Thoracic aorta (tissue), 2 donors: ENCODE measurements at regions not wholly inside any gene's neighbourhood (a gene's known extent, or its start where the extent isn't known, plus 50 kb on each side); places are given as distances from the start of the nearest gene placed in this dataset.

Source experiments
- ATAC-seq: fragments of 150-250 bp; one replicate; pipeline ENCODE4 v1.8.0; 2017; ENCODE audit warnings: low read depth; ENCODE audit not compliant: insufficient number of reproducible peaks, low FRiP score
- DNase-seq: peaks from one replicate; pipeline ENCODE4 v3.0.0-alpha.2; 2020; ENCODE audit warnings: low spot score
- H3K27ac ChIP-seq, 2 donors: fragments of 200-600 bp; sonication (generic); 1 replicate in 1 of 2; 2 replicates in 1 of 2; pipeline ENCODE4 v1.5.1; 2016; ENCODE audit warnings: mild to moderate bottlenecking in 2 of 2, moderate library complexity in 2 of 2
- H3K27me3 ChIP-seq: fragments of 200-600 bp; sonication (generic); replicated peaks from 2 replicates; pipeline ENCODE4 v1.6.0; 2016; ENCODE audit warnings: mild to moderate bottlenecking; ENCODE audit not compliant: insufficient read depth
- H3K36me3 ChIP-seq: fragments of 200-600 bp; sonication (generic); one replicate; pipeline ENCODE4 v1.5.1; 2016
- H3K4me1 ChIP-seq, 2 donors: fragments of 200-600 bp; sonication (generic); 1 replicate in 1 of 2; 2 replicates in 1 of 2; pipeline versions ENCODE4 v1.5.1 to v1.6.0; 2016; ENCODE audit warnings: low read depth in 2 of 2, mild to moderate bottlenecking in 1 of 2; ENCODE audit not compliant: control insufficient read depth in 1 of 2
- H3K4me3 ChIP-seq: fragments of 200-600 bp; sonication (generic); 2 replicates; pipeline ENCODE4 v1.5.1; 2016; ENCODE audit warnings: mild to moderate bottlenecking
- H3K9me3 ChIP-seq: fragments of 200-600 bp; sonication (generic); 2 replicates; pipeline ENCODE4 v1.5.1; 2016
- TF ChIP-seq, protein P1 (sequence below): fragments of 200-600 bp; sonication (generic); IDR thresholded peaks from one replicate; pipeline ENCODE4 v1.5.1; 2019; ENCODE audit warnings: antibody characterized with exemption

- no peaks in the 10 kb centered on the region for H3K27me3 ChIP-seq
- no peaks in the 10 kb centered on the region for H3K9me3 ChIP-seq
- H3K4me3 ChIP-seq: no peak overlapping the region
- TF ChIP-seq, protein P1, sequence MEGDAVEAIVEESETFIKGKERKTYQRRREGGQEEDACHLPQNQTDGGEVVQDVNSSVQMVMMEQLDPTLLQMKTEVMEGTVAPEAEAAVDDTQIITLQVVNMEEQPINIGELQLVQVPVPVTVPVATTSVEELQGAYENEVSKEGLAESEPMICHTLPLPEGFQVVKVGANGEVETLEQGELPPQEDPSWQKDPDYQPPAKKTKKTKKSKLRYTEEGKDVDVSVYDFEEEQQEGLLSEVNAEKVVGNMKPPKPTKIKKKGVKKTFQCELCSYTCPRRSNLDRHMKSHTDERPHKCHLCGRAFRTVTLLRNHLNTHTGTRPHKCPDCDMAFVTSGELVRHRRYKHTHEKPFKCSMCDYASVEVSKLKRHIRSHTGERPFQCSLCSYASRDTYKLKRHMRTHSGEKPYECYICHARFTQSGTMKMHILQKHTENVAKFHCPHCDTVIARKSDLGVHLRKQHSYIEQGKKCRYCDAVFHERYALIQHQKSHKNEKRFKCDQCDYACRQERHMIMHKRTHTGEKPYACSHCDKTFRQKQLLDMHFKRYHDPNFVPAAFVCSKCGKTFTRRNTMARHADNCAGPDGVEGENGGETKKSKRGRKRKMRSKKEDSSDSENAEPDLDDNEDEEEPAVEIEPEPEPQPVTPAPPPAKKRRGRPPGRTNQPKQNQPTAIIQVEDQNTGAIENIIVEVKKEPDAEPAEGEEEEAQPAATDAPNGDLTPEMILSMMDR: no peak
- H3K27ac ChIP-seq: no peak overlapping the region
- H3K4me1 ChIP-seq: peaks cover 0 to 2% of the 10 kb centered on the region in 2 donors
- H3K36me3 ChIP-seq: no peaks in the 10 kb centered on the region
- ATAC-seq (no peak), DNase-seq (no peak)
Observed at GRCh38 chr5:87004101-87004500, 263.6 kb upstream of the RASA1 start.

DNA sequence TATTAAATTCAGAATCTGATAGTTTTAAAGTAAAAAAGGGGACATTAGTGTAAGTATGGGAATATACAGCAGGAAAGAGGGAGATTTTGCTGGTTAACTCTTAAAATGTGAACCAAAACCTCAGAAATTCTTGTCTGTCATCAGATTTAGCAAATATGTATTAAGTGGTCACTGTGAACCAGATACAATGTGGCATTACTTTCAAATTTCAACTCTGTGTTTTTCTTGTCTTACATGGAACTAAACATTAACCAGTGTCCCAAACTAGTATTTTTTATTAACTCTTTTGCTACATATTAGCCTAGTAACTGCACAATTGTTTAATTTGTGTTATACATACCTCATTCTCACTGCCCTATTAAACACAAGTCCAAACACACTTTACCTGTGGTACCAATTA, 259.9 kb upstream of the RASA1 start:
- no peak overlapping the region for H3K4me3 ChIP-seq
- no peaks in the 10 kb centered on the region for H3K27me3 ChIP-seq
- H3K9me3 ChIP-seq: no peaks in the 10 kb centered on the region
- ATAC-seq: no peak
- H3K4me1 ChIP-seq: peaks cover 0 to 4% of the 10 kb centered on the region in 2 donors
- DNase-seq: no peak
- H3K27ac ChIP-seq: no peak overlapping the region
- no peaks in the 10 kb centered on the region for H3K36me3 ChIP-seq
- TF ChIP-seq, protein P1: no peak

DNA sequence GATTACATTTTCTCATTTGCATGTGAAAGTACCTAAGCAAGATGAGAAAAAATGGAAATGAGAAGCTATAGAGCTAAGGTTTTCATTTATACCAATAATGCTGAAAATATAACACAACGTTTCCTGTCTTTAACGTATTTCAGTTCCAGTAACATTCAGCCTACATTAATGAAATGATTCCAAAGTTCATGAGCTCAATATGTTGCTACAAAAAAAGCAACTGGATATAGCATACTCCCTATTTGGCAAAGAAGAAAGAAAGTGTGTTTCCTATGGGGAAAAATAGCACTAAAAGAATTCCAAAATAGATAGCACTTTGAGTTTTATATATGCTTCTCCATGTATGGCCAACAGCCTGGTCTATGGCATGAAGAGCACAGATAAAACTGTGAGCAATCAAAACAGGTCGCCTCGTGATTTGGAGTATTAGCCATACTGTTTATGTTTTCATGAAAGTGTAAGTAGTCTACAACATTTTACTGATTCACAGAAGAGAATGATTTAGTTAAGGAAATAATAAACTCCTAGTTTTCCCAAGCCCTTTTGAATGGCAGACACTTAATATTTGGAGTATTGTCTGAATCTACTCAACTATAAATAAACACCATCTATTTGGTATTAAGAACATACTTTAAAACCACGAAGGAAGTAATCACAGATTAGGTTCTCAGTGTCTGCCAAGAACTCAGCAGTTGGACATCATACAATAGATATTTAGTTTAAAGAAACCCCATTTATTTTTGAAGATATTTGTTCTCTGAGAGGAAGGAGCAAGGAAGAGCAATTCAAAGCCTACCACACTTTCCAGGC, 258.7 kb upstream of the RASA1 start:
- DNase-seq: no peak
- Histone ChIP-seq H3K9me3 (no peaks in the 10 kb centered on the region), H3K27me3 (no peaks in the 10 kb centered on the region), H3K27ac (no peak overlapping the region), H3K4me3 (no peak overlapping the region), H3K36me3 (no peaks in the 10 kb centered on the region), H3K4me1 (peaks cover 0 to 4% of the 10 kb centered on the region in 2 donors)
- TF ChIP-seq, protein P1: no peak
- no peak for ATAC-seq

DNA sequence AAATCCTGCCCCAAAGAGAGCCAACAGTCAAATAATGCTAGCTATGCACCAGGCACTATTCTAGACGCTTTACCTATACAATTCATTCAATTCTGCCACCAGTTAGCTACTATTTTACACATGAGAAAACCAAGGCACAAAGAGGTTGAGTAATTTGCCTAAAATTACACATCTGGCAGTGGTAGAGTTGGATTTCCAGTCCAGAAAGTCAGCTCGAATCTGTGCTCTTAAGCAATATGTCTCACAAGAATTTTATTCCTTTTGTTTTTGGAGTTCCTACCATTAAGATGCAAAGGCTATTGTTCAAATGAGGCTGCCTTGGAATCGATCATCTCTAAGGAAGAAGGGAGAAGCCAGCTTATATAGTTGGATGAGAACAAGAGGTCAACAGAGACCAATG, 256.9 kb upstream of the RASA1 start:
- no peaks in the 10 kb centered on the region for H3K36me3 ChIP-seq
- ATAC-seq: no peak
- no peak for DNase-seq
- no peak overlapping the region for H3K27ac ChIP-seq
- no peak overlapping the region for H3K4me3 ChIP-seq
- H3K9me3 ChIP-seq: no peaks in the 10 kb centered on the region
- TF ChIP-seq, protein P1: no peak
- H3K27me3 ChIP-seq: no peaks in the 10 kb centered on the region
- peaks cover 0 to 4% of the 10 kb centered on the region in 2 donors for H3K4me1 ChIP-seq

DNA sequence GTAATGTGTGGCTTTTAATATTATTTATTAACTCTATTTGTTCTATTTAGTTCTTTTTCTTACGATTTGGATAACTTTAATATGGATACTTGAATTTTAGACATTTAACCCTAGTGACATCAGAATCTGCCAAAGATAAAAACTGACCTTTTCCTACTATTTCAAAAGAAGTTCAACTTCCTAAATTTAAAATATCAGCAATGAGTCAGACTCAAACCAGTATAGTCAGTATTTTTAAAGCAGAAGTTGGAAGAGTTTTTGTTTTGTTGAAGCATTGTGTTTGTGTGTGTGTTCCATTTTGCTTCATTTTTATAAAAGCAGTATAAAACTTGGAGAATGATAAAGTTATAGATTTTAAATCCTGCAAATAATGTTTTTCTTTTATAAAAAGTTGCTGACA, 251.8 kb upstream of the RASA1 start:
- Histone ChIP-seq H3K27ac (no peak overlapping the region), H3K4me1 (peaks cover 0 to 15% of the 10 kb centered on the region in 2 donors), H3K4me3 (no peak overlapping the region), H3K27me3 (no peaks in the 10 kb centered on the region), H3K9me3 (no peaks in the 10 kb centered on the region), H3K36me3 (no peaks in the 10 kb centered on the region)
- no peak for DNase-seq
- ATAC-seq: no peak
- TF ChIP-seq, protein P1: no peak
